ENCODE measurements at regions not wholly inside any gene's neighbourhood (a gene's known extent, or its start where the extent isn't known, plus 50 kb on each side); places are given as distances from the start of the nearest gene placed in this dataset.

GRCh38 chr2:142602418-142602989 lies 275.0 kb upstream of the KYNU start:
- Histone ChIP-seq H3K27ac (ENCODE audit: low read depth, low read length) (no peak overlapping the region), H3K9me3 (ENCODE audit: low read length) (no peaks in the 10 kb centered on the region), H3K4me1 (ENCODE audit: insufficient read depth, low read length) (no peaks in the 10 kb centered on the region), H3K36me3 (ENCODE audit: insufficient read depth, low read length) (no peaks in the 10 kb centered on the region), H3K4me3 (ENCODE audit: low read length) (no peak overlapping the region), H3K27me3 (ENCODE audit: insufficient read depth, low read length, poor library complexity, severe bottlenecking) (no peaks in the 10 kb centered on the region)
- Mint-ChIP-seq H3K27ac (no peak overlapping the region), H3K36me3 (no peaks in the 10 kb centered on the region), H3K9me3 (peaks cover 0 to 4% (median 0%) of the 10 kb centered on the region in 5 donors), H3K4me3 (no peak overlapping the region), H3K27me3 (no peaks in the 10 kb centered on the region), H3K4me1 (no peaks in the 10 kb centered on the region)
- DNase-seq, result no peak
- POLR2A ChIA-PET, result no interaction called here
- CTCF ChIA-PET, result no interaction called here

DNA sequence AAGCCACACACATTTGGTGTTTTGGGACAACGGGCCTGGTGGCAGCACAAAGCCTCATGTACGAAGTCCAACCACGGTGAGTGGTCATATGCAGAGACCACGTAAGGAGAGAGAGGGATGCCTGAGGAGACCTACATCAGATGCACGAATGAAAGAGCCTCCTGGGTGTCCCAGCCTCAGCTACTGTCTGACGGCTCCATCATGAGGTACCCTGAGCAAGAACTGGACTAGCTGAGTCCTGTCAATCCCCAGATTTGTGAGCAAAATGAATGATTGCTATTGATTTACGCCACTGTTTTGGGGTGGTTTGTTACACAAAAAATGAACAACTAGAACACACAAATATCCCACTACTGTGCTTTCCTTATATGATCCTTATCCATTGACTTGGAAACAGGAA lies 275.7 kb upstream of the KYNU start:
- Mint-ChIP-seq H3K36me3 (no peaks in the 10 kb centered on the region), H3K4me3 (no peak overlapping the region), H3K9me3 (peaks cover 0 to 4% (median 0%) of the 10 kb centered on the region in 5 donors), H3K4me1 (no peaks in the 10 kb centered on the region), H3K27ac (no peak overlapping the region), H3K27me3 (no peaks in the 10 kb centered on the region)
- H3K9me3 ChIP-seq (ENCODE audit: low read length), result no peaks in the 10 kb centered on the region
- no peaks in the 10 kb centered on the region for H3K36me3 ChIP-seq (ENCODE audit: insufficient read depth, low read length)
- POLR2A ChIA-PET, result no interaction called here
- no peaks in the 10 kb centered on the region for H3K4me1 ChIP-seq (ENCODE audit: insufficient read depth, low read length)
- H3K4me3 ChIP-seq (ENCODE audit: low read length), result no peak overlapping the region
- H3K27ac ChIP-seq (ENCODE audit: low read depth, low read length), result no peak overlapping the region
- H3K27me3 ChIP-seq (ENCODE audit: insufficient read depth, low read length, poor library complexity, severe bottlenecking), result no peaks in the 10 kb centered on the region
- DNase-seq, result no peak
- CTCF ChIA-PET, result no interaction called here

DNA sequence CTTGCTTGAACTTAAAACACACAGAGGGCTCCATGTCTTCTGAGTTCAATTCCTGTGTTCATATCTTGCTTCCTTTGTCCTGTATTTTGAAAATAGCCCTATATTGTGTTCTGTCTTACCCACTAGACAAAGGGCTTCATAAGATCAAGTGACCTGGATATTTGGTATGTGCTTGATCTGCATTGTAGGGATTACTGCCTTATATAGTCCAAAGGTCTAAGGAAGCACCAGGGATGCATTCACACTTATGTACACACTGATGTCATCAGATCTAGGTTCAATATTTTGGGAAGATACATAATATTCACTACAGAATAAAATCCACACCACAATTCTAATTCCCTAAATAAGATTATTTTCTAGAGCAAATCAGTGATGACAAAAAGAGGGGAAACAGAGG lies 278.0 kb upstream of the KYNU start:
- DNase-seq, result no peak
- Mint-ChIP-seq H3K9me3 (peaks cover 0 to 4% (median 0%) of the 10 kb centered on the region in 5 donors), H3K27me3 (no peaks in the 10 kb centered on the region), H3K36me3 (no peaks in the 10 kb centered on the region), H3K27ac (no peak overlapping the region), H3K4me1 (no peaks in the 10 kb centered on the region), H3K4me3 (no peak overlapping the region)
- no peak overlapping the region for H3K27ac ChIP-seq (ENCODE audit: low read depth, low read length)
- no peak overlapping the region for H3K4me3 ChIP-seq (ENCODE audit: low read length)
- ChIA-PET POLR2A (no interaction called here), CTCF (no interaction called here)
- H3K27me3 ChIP-seq (ENCODE audit: insufficient read depth, low read length, poor library complexity, severe bottlenecking), result no peaks in the 10 kb centered on the region
- H3K4me1 ChIP-seq (ENCODE audit: insufficient read depth, low read length), result no peaks in the 10 kb centered on the region
- H3K9me3 ChIP-seq (ENCODE audit: low read length), result no peaks in the 10 kb centered on the region
- no peaks in the 10 kb centered on the region for H3K36me3 ChIP-seq (ENCODE audit: insufficient read depth, low read length)

- Mint-ChIP-seq H3K27ac (no peak overlapping the region), H3K4me1 (no peaks in the 10 kb centered on the region), H3K9me3 (peaks cover 0 to 4% (median 0%) of the 10 kb centered on the region in 5 donors), H3K36me3 (no peaks in the 10 kb centered on the region), H3K4me3 (no peak overlapping the region), H3K27me3 (no peaks in the 10 kb centered on the region)
- no peak for DNase-seq
- ChIA-PET CTCF (no interaction called here), POLR2A (no interaction called here)
- H3K36me3 ChIP-seq (ENCODE audit: insufficient read depth, low read length), result no peaks in the 10 kb centered on the region
- no peak overlapping the region for H3K27ac ChIP-seq (ENCODE audit: low read depth, low read length)
- H3K9me3 ChIP-seq (ENCODE audit: low read length), result no peaks in the 10 kb centered on the region
- no peaks in the 10 kb centered on the region for H3K4me1 ChIP-seq (ENCODE audit: insufficient read depth, low read length)
- H3K4me3 ChIP-seq (ENCODE audit: low read length), result no peak overlapping the region
- no peaks in the 10 kb centered on the region for H3K27me3 ChIP-seq (ENCODE audit: insufficient read depth, low read length, poor library complexity, severe bottlenecking)
These were observed 278.6 kb upstream of the KYNU start for GRCh38 chr2:142598846-142599245.

DNA sequence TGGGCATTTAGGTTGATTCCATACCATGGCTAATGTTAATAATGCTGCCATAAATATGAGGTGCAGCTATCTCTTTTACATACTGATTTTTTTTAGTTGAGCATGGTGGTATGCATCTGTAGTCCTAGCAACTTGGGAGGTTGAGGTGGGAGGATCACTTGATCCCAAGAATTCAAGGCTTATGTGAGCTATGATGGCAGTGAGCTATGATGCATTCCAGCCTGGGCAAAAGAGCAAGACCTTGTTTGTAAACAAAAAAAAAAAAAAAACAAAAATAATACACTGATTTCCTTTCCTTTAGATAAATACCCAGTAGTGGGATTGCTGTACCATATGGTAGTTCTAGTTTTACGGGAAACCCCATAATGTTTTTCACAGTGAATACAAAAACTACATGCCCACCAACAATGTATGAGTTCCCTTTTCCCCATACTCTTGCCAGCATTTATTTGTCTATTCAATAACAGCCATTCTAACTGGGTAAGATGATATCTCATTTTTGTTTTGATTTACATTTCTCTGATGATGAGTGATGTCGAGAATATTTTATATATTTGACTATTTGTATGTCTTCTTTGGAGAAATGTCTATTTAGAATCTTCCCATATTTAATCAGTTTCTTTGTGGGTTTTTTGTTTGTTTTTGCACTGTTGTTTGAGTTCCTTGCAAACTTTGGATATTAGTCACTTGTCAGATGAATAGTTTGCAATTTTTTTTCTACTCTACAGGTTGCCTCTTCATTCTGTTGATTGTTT lies 281.0 kb upstream of the KYNU start:
- Mint-ChIP-seq H3K27me3 (no peaks in the 10 kb centered on the region), H3K4me3 (no peak overlapping the region), H3K36me3 (no peaks in the 10 kb centered on the region), H3K9me3 (peaks cover 0 to 4% (median 0%) of the 10 kb centered on the region in 5 donors), H3K27ac (no peak overlapping the region), H3K4me1 (no peaks in the 10 kb centered on the region)
- no peaks in the 10 kb centered on the region for H3K4me1 ChIP-seq (ENCODE audit: insufficient read depth, low read length)
- POLR2A ChIA-PET, result no interaction called here
- H3K36me3 ChIP-seq (ENCODE audit: insufficient read depth, low read length), result no peaks in the 10 kb centered on the region
- CTCF ChIA-PET, result no interaction called here
- no peak overlapping the region for H3K4me3 ChIP-seq (ENCODE audit: low read length)
- no peak for DNase-seq
- H3K27me3 ChIP-seq (ENCODE audit: insufficient read depth, low read length, poor library complexity, severe bottlenecking), result no peaks in the 10 kb centered on the region
- H3K9me3 ChIP-seq (ENCODE audit: low read length), result no peaks in the 10 kb centered on the region
- H3K27ac ChIP-seq (ENCODE audit: low read depth, low read length), result no peak overlapping the region

DNA sequence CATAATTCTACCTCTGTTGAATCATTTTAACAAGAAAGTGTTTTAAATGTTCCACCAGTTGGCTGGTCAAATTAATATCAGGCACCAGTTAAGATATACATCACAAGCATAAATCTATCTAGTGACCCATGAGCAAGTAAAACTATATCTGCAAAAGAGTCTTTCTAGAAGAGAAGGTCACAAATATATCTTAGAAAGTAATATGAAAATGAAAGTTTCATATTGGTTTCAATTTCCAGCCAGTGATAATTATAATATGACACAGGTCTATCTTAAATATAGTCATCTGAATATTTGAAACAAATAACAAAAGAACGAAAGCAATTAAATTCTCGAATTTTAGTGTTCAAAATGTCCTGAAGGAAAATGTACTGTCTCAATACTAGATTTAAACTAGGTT lies 282.5 kb upstream of the KYNU start:
- DNase-seq, result no peak
- Histone ChIP-seq H3K36me3 (ENCODE audit: insufficient read depth, low read length) (no peaks in the 10 kb centered on the region), H3K4me3 (ENCODE audit: low read length) (no peak overlapping the region), H3K27ac (ENCODE audit: low read depth, low read length) (no peak overlapping the region), H3K4me1 (ENCODE audit: insufficient read depth, low read length) (no peaks in the 10 kb centered on the region), H3K27me3 (ENCODE audit: insufficient read depth, low read length, poor library complexity, severe bottlenecking) (no peaks in the 10 kb centered on the region), H3K9me3 (ENCODE audit: low read length) (no peaks in the 10 kb centered on the region)
- POLR2A ChIA-PET, result no interaction called here
- no peaks in the 10 kb centered on the region for H3K36me3 Mint-ChIP-seq
- no peak overlapping the region for H3K4me3 Mint-ChIP-seq
- H3K27ac Mint-ChIP-seq, result no peak overlapping the region
- CTCF ChIA-PET, result no interaction called here
- no peaks in the 10 kb centered on the region for H3K27me3 Mint-ChIP-seq
- no peaks in the 10 kb centered on the region for H3K4me1 Mint-ChIP-seq
- H3K9me3 Mint-ChIP-seq, result peaks cover 0 to 4% (median 0%) of the 10 kb centered on the region in 5 donors

GRCh38 chr2:142592171-142592570 lies 285.3 kb upstream of the KYNU start:
- H3K4me3 Mint-ChIP-seq, result no peak overlapping the region
- H3K9me3 Mint-ChIP-seq, result peaks cover 0 to 4% (median 0%) of the 10 kb centered on the region in 5 donors
- ChIA-PET CTCF (no interaction called here), POLR2A (no interaction called here)
- no peaks in the 10 kb centered on the region for H3K27me3 ChIP-seq (ENCODE audit: insufficient read depth, low read length, poor library complexity, severe bottlenecking)
- no peaks in the 10 kb centered on the region for H3K4me1 ChIP-seq (ENCODE audit: insufficient read depth, low read length)
- H3K27me3 Mint-ChIP-seq, result no peaks in the 10 kb centered on the region
- no peaks in the 10 kb centered on the region for H3K9me3 ChIP-seq (ENCODE audit: low read length)
- H3K4me1 Mint-ChIP-seq, result no peaks in the 10 kb centered on the region
- no peak for DNase-seq
- no peak overlapping the region for H3K4me3 ChIP-seq (ENCODE audit: low read length)
- H3K36me3 Mint-ChIP-seq, result no peaks in the 10 kb centered on the region
- no peak overlapping the region for H3K27ac ChIP-seq (ENCODE audit: low read depth, low read length)
- H3K36me3 ChIP-seq (ENCODE audit: insufficient read depth, low read length), result no peaks in the 10 kb centered on the region
- no peak overlapping the region for H3K27ac Mint-ChIP-seq

DNA sequence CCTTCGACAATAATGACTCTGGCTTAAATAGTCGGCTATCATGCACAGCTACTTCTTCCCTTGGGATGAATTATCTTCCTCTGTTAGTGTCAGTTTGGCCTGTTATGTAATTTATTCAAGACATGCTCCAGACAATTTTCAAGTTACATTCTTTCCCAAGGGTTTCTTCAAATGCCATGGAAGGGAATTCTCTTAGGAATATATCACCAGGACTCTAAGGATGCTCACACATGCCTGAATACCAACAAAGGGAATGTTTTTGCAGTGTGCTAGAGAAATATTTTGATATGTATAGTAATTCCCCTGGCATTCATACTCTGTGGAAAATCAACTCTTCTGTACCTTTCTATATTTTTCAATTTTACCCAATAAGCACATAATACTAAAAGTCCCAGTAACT lies 286.0 kb upstream of the KYNU start:
- peaks cover 0 to 4% (median 0%) of the 10 kb centered on the region in 5 donors for H3K9me3 Mint-ChIP-seq
- POLR2A ChIA-PET, result no interaction called here
- no peaks in the 10 kb centered on the region for H3K27me3 Mint-ChIP-seq
- H3K36me3 ChIP-seq (ENCODE audit: insufficient read depth, low read length), result no peaks in the 10 kb centered on the region
- no peak overlapping the region for H3K4me3 Mint-ChIP-seq
- no peaks in the 10 kb centered on the region for H3K36me3 Mint-ChIP-seq
- no peaks in the 10 kb centered on the region for H3K27me3 ChIP-seq (ENCODE audit: insufficient read depth, low read length, poor library complexity, severe bottlenecking)
- DNase-seq, result no peak
- no peak overlapping the region for H3K4me3 ChIP-seq (ENCODE audit: low read length)
- no peak overlapping the region for H3K27ac ChIP-seq (ENCODE audit: low read depth, low read length)
- no peaks in the 10 kb centered on the region for H3K4me1 Mint-ChIP-seq
- no peaks in the 10 kb centered on the region for H3K4me1 ChIP-seq (ENCODE audit: insufficient read depth, low read length)
- H3K9me3 ChIP-seq (ENCODE audit: low read length), result no peaks in the 10 kb centered on the region
- H3K27ac Mint-ChIP-seq, result no peak overlapping the region
- CTCF ChIA-PET, result no interaction called here

Data from CD8-positive, alpha-beta memory T cell (primary cell).